Mesenchymal stem cell (in vitro differentiated cells and primary cell): ENCODE measurements at regions not wholly inside any gene's neighbourhood (a gene's known extent, or its start where the extent isn't known, plus 50 kb on each side); places are given as distances from the start of the nearest gene placed in this dataset.
"Not testable (repeated sequence)": the region's sequence is repeated elsewhere in the genome, so short reads cannot be mapped to it uniquely, and the experiment has no call there.

Experiments
- DNase-seq: peaks from one replicate; pipeline ENCODE4 v3.0.0-alpha.2; 2013
- H2AFZ ChIP-seq: one replicate; pipeline ENCODE4 v1.6.1; 2013; ENCODE audit warnings: low read depth, mild to moderate bottlenecking, control low read depth, inconsistent platforms, low read length, moderate library complexity
- H2AK5ac ChIP-seq: 2 replicates; pipeline ENCODE4 v1.6.1; 2013; ENCODE audit warnings: low read length, moderate library complexity, mild to moderate bottlenecking, inconsistent platforms; ENCODE audit not compliant: severe bottlenecking
- H2BK120ac ChIP-seq: one replicate; pipeline ENCODE4 v1.6.1; 2013; ENCODE audit warnings: low read depth, mild to moderate bottlenecking, inconsistent platforms, low read length, moderate library complexity
- H2BK12ac ChIP-seq, 2 experiments: one replicate each; pipeline ENCODE4 v1.6.1; 2013; ENCODE audit warnings: inconsistent platforms in 2 of 2, low read length in 2 of 2, mild to moderate bottlenecking in 2 of 2, moderate library complexity in 2 of 2, control low read depth in 1 of 2
- H2BK15ac ChIP-seq: one replicate; pipeline ENCODE4 v1.6.1; 2013; ENCODE audit warnings: mild to moderate bottlenecking, low read depth, inconsistent platforms; ENCODE audit not compliant: poor library complexity, severe bottlenecking
- H2BK5ac ChIP-seq: 2 replicates; pipeline ENCODE4 v1.6.1; 2013; ENCODE audit warnings: low read depth, mild to moderate bottlenecking, low read length, control low read depth, inconsistent platforms; ENCODE audit not compliant: poor library complexity, severe bottlenecking
- H3K14ac ChIP-seq, 2 experiments: one replicate each; pipeline ENCODE4 v1.6.1; 2013; ENCODE audit warnings: inconsistent platforms in 2 of 2, low read length in 2 of 2, control low read depth in 1 of 2, mild to moderate bottlenecking in 1 of 2, moderate library complexity in 1 of 2
- H3K18ac ChIP-seq, 2 experiments: one replicate each; pipeline ENCODE4 v1.6.1; 2013; ENCODE audit warnings: inconsistent platforms in 2 of 2, low read length in 2 of 2, control low read depth in 1 of 2, low read depth in 1 of 2, mild to moderate bottlenecking in 1 of 2
- H3K23ac ChIP-seq, 2 experiments: one replicate each; pipeline ENCODE4 v1.6.1; 2013; ENCODE audit warnings: inconsistent platforms in 2 of 2, low read length in 2 of 2, mild to moderate bottlenecking in 2 of 2, moderate library complexity in 2 of 2, control low read depth in 1 of 2
- H3K27ac ChIP-seq: 2 replicates; pipeline ENCODE4 v1.5.1; 2013; ENCODE audit warnings: mild to moderate bottlenecking, moderate library complexity, low read length, control low read depth, inconsistent platforms; ENCODE audit not compliant: poor library complexity, severe bottlenecking
- H3K27me3 ChIP-seq, 2 experiments: 2 replicates each; pipeline versions ENCODE4 v1.6.1 to v1.7.0; 2013; ENCODE audit warnings: low read length in 2 of 2, mild to moderate bottlenecking in 2 of 2, moderate library complexity in 2 of 2, control low read depth in 1 of 2, inconsistent platforms in 1 of 2; ENCODE audit not compliant: control insufficient read depth in 1 of 2, insufficient read depth in 1 of 2
- H3K36me3 ChIP-seq, 2 experiments: 2 replicates each; pipeline versions ENCODE4 v1.6.1 to v1.7.0; 2013; ENCODE audit warnings: low read length in 2 of 2, control low read depth in 1 of 2, inconsistent platforms in 1 of 2, low read depth in 1 of 2, mild to moderate bottlenecking in 1 of 2; ENCODE audit not compliant: insufficient read depth in 2 of 2, control insufficient read depth in 1 of 2
- H3K4ac ChIP-seq, 2 experiments: one replicate each; pipeline ENCODE4 v1.6.1; 2013; ENCODE audit warnings: inconsistent platforms in 2 of 2, low read length in 2 of 2, mild to moderate bottlenecking in 2 of 2, moderate library complexity in 2 of 2, control low read depth in 1 of 2, low read depth in 1 of 2
- H3K4me1 ChIP-seq: 2 replicates; pipeline ENCODE4 v1.6.1; 2013; ENCODE audit warnings: low read depth, low read length, control low read depth; ENCODE audit not compliant: control insufficient read depth, insufficient read depth
- H3K4me2 ChIP-seq: 2 replicates; pipeline ENCODE4 v1.6.1; 2013; ENCODE audit warnings: low read length, mild to moderate bottlenecking, inconsistent platforms; ENCODE audit not compliant: poor library complexity, severe bottlenecking
- H3K4me3 ChIP-seq, 2 experiments: 2 replicates each; pipeline versions ENCODE4 v1.5.1 to v1.7.0; 2013; ENCODE audit warnings: low read length in 2 of 2, mild to moderate bottlenecking in 2 of 2, control low read depth in 1 of 2, low read depth in 1 of 2; ENCODE audit not compliant: insufficient read depth in 1 of 2
- H3K79me1 ChIP-seq: replicated peaks from 2 replicates; pipeline ENCODE4 v1.6.1; 2013; ENCODE audit warnings: mild to moderate bottlenecking, control low read depth, low read length, inconsistent platforms; ENCODE audit not compliant: poor library complexity, severe bottlenecking
- H3K9ac ChIP-seq: 2 replicates; pipeline ENCODE4 v1.7.0; 2013; ENCODE audit warnings: mild to moderate bottlenecking, low read length, moderate library complexity
- H3K9me3 ChIP-seq: 2 replicates; pipeline ENCODE4 v1.7.0; 2013; ENCODE audit warnings: mild to moderate bottlenecking, low read length; ENCODE audit not compliant: control insufficient read depth
- H4K8ac ChIP-seq: one replicate; pipeline ENCODE4 v1.6.1; 2013; ENCODE audit warnings: inconsistent platforms, mild to moderate bottlenecking, low read length, moderate library complexity
- H4K91ac ChIP-seq: one replicate; pipeline ENCODE4 v1.6.1; 2013; ENCODE audit warnings: mild to moderate bottlenecking, low read length, inconsistent platforms
- WGBS: methylation state at CpG from one replicate; pipeline ENCODE4 v1.1.7; 2013; ENCODE audit warnings: mixed read lengths; 5-methylcytosine and 5-hydroxymethylcytosine counted together

GRCh38 chr13:90654970-90655369 is 692.5 kb upstream of the MIR17HG start:
- H2BK12ac ChIP-seq, result no peak overlapping the region
- H4K91ac ChIP-seq, result no peak overlapping the region
- no peak overlapping the region for H3K27ac ChIP-seq
- no peak overlapping the region for H2AK5ac ChIP-seq
- no peak overlapping the region for H2BK15ac ChIP-seq
- H3K4ac ChIP-seq, result no peak overlapping the region
- no peak overlapping the region for H4K8ac ChIP-seq
- H3K14ac ChIP-seq, result no peak overlapping the region
- DNase-seq, result no peak
- no peak overlapping the region for H2BK5ac ChIP-seq
- H3K18ac ChIP-seq, result no peak overlapping the region
- no peaks in the 10 kb centered on the region for H3K27me3 ChIP-seq
- H2BK120ac ChIP-seq, result no peak overlapping the region
- no CpG with 5 or more reads among the region's 1 CpG for WGBS
- no peak overlapping the region for H3K4me2 ChIP-seq
- H3K79me1 ChIP-seq, result no peaks in the 10 kb centered on the region
- H3K9me3 ChIP-seq, result peaks cover 15% of the 10 kb centered on the region
- H3K9ac ChIP-seq, result no peak overlapping the region
- no peaks in the 10 kb centered on the region for H3K36me3 ChIP-seq
- H2AFZ ChIP-seq, result no peak overlapping the region
- H3K4me3 ChIP-seq, result no peak overlapping the region
- H3K23ac ChIP-seq, result no peak overlapping the region
- no peaks in the 10 kb centered on the region for H3K4me1 ChIP-seq

GRCh38 chr13:90664200-90664599 is 683.3 kb upstream of the MIR17HG start:
- not testable (repeated sequence) for H3K4me3 ChIP-seq, H3K79me1 ChIP-seq, H3K9me3 ChIP-seq, H2BK120ac ChIP-seq, H3K4me1 ChIP-seq, H3K9ac ChIP-seq, H3K27ac ChIP-seq, H2AFZ ChIP-seq, H2AK5ac ChIP-seq, H3K27me3 ChIP-seq, H3K14ac ChIP-seq, H4K91ac ChIP-seq, DNase-seq, H2BK15ac ChIP-seq, H3K18ac ChIP-seq, H3K36me3 ChIP-seq, H3K4me2 ChIP-seq, H2BK12ac ChIP-seq, H2BK5ac ChIP-seq, H3K4ac ChIP-seq, H3K23ac ChIP-seq, H4K8ac ChIP-seq
- 93% methylated on average over 14 of the region's 14 CpGs for WGBS

GRCh38 chr13:90673746-90674145 is 673.7 kb upstream of the MIR17HG start:
- Histone ChIP-seq H3K4me1 (no peaks in the 10 kb centered on the region), H3K4ac (no peak overlapping the region), H3K9me3 (no peaks in the 10 kb centered on the region), H4K91ac (no peak overlapping the region), H3K4me2 (no peak overlapping the region), H3K23ac (no peak overlapping the region), H3K27ac (no peak overlapping the region), H2BK5ac (no peak overlapping the region), H3K9ac (no peak overlapping the region), H3K36me3 (no peaks in the 10 kb centered on the region), H2BK120ac (no peak overlapping the region), H2AFZ (no peak overlapping the region), H3K14ac (no peak overlapping the region), H3K4me3 (no peak overlapping the region), H3K18ac (no peak overlapping the region), H3K27me3 (no peaks in the 10 kb centered on the region), H2BK12ac (no peak overlapping the region), H3K79me1 (no peaks in the 10 kb centered on the region), H2AK5ac (no peak overlapping the region), H4K8ac (no peak overlapping the region), H2BK15ac (no peak overlapping the region)
- 86% methylated on average over 1 of the region's 1 CpG for WGBS
- no peak for DNase-seq

GRCh38 chr13:90675129-90675528 is 672.4 kb upstream of the MIR17HG start:
- no peak overlapping the region for H2BK5ac ChIP-seq
- no peaks in the 10 kb centered on the region for H3K36me3 ChIP-seq
- H3K4me2 ChIP-seq, result no peak overlapping the region
- H2BK15ac ChIP-seq, result no peak overlapping the region
- no peaks in the 10 kb centered on the region for H3K79me1 ChIP-seq
- no peak overlapping the region for H4K91ac ChIP-seq
- H3K4ac ChIP-seq, result no peak overlapping the region
- no peak overlapping the region for H4K8ac ChIP-seq
- no peak overlapping the region for H3K4me3 ChIP-seq
- no peak for DNase-seq
- no peak overlapping the region for H3K27ac ChIP-seq
- no peak overlapping the region for H2AFZ ChIP-seq
- H2BK120ac ChIP-seq, result no peak overlapping the region
- H3K27me3 ChIP-seq, result no peaks in the 10 kb centered on the region
- H3K9me3 ChIP-seq, result no peaks in the 10 kb centered on the region
- no peak overlapping the region for H2AK5ac ChIP-seq
- H3K14ac ChIP-seq, result no peak overlapping the region
- H3K4me1 ChIP-seq, result no peaks in the 10 kb centered on the region
- no peak overlapping the region for H3K18ac ChIP-seq
- no peak overlapping the region for H3K9ac ChIP-seq
- 100% methylated on average over 1 of the region's 2 CpGs for WGBS
- no peak overlapping the region for H3K23ac ChIP-seq
- no peak overlapping the region for H2BK12ac ChIP-seq
